NCI-H2107 treated with DMSO at 0.1 percent for 48 hours (cell line): ENCODE measurements at regions not wholly inside any gene's neighbourhood (a gene's known extent, or its start where the extent isn't known, plus 50 kb on each side); places are given as distances from the start of the nearest gene placed in this dataset.
"Not testable (repeated sequence)": the region's sequence is repeated elsewhere in the genome, so short reads cannot be mapped to it uniquely, and the experiment has no call there.

Source experiments
- DNase-seq: peaks from one replicate; lab custom pipeline; 2025; ENCODE audit not compliant: unreplicated experiment; lab: John Stamatoyannopoulos, UW

- no peak for DNase-seq
Measured at GRCh38 chr2:84158605-84159004, 300.5 kb downstream of the SUCLG1 start.

GRCh38 chr2:84152462-84152861, 306.6 kb downstream of the SUCLG1 start:
- DNase-seq = no peak

GRCh38 chr2:84144345-84144744, 314.7 kb downstream of the SUCLG1 start:
- no peak for DNase-seq

- DNase-seq = no peak
Measured at GRCh38 chr2:84137034-84137433, 322.0 kb downstream of the SUCLG1 start.

- DNase-seq = no peak
Measured at GRCh38 chr2:84132370-84132769, 326.7 kb downstream of the SUCLG1 start.

GRCh38 chr2:84131278-84131830, 327.7 kb downstream of the SUCLG1 start:
- no peak for DNase-seq

GRCh38 chr2:84129018-84129417, 330.1 kb downstream of the SUCLG1 start:
- DNase-seq = no peak

GRCh38 chr2:84127812-84128211, 331.3 kb downstream of the SUCLG1 start:
- DNase-seq = not testable (repeated sequence)

GRCh38 chr2:84126530-84126929, 332.6 kb downstream of the SUCLG1 start:
- no peak for DNase-seq

- DNase-seq = no peak
Measured at GRCh38 chr2:84126084-84126483, 333.0 kb downstream of the SUCLG1 start.

- no peak for DNase-seq
Measured at GRCh38 chr2:84116143-84116542, 342.9 kb downstream of the SUCLG1 start.

GRCh38 chr2:84115173-84115857, 343.8 kb downstream of the SUCLG1 start:
- DNase-seq = no peak

GRCh38 chr2:84103816-84104527, 355.1 kb downstream of the SUCLG1 start:
- not testable (repeated sequence) for DNase-seq

GRCh38 chr2:84102274-84102673, 356.8 kb downstream of the SUCLG1 start:
- DNase-seq = no peak

- DNase-seq = no peak
Measured at GRCh38 chr2:84088656-84089055, 370.4 kb downstream of the SUCLG1 start.

GRCh38 chr2:84085562-84085961, 373.5 kb downstream of the SUCLG1 start:
- no peak for DNase-seq

GRCh38 chr2:84084856-84085255, 374.2 kb downstream of the SUCLG1 start:
- DNase-seq = no peak

GRCh38 chr2:84083984-84084383, 375.1 kb downstream of the SUCLG1 start:
- no peak for DNase-seq

GRCh38 chr2:84078471-84078870, 380.6 kb downstream of the SUCLG1 start:
- DNase-seq = no peak

GRCh38 chr2:84077496-84077895, 381.6 kb downstream of the SUCLG1 start:
- peak; percentile 1 for DNase-seq

GRCh38 chr2:84071050-84071449, 388.0 kb downstream of the SUCLG1 start:
- no peak for DNase-seq

GRCh38 chr2:84065857-84066256, 393.2 kb downstream of the SUCLG1 start:
- no peak for DNase-seq
